Kidney capillary endothelial cell (primary cell): ENCODE measurements at regions not wholly inside any gene's neighbourhood (a gene's known extent, or its start where the extent isn't known, plus 50 kb on each side); places are given as distances from the start of the nearest gene placed in this dataset.
A peak's percentile ranks its signal among the peaks of the same experiment; 100 is the strongest.
"Not testable (repeated sequence)": the region's sequence is repeated elsewhere in the genome, so short reads cannot be mapped to it uniquely, and the experiment has no call there.

Source experiments
- DNase-seq: peaks from one replicate; pipeline ENCODE4 v3.0.0-alpha.2; 2018; ENCODE audit warnings: low spot score

GRCh38 chr15:81819924-81820635 is 225.7 kb downstream of the MEX3B start:
- DNase-seq, result no peak

GRCh38 chr15:81814882-81815455 is 230.8 kb downstream of the MEX3B start:
- DNase-seq, result no peak

GRCh38 chr15:81813215-81813614 is 232.6 kb downstream of the MEX3B start:
- DNase-seq, result no peak

- DNase-seq, result no peak
These were observed 233.4 kb downstream of the MEX3B start for GRCh38 chr15:81812456-81812855.

DNA sequence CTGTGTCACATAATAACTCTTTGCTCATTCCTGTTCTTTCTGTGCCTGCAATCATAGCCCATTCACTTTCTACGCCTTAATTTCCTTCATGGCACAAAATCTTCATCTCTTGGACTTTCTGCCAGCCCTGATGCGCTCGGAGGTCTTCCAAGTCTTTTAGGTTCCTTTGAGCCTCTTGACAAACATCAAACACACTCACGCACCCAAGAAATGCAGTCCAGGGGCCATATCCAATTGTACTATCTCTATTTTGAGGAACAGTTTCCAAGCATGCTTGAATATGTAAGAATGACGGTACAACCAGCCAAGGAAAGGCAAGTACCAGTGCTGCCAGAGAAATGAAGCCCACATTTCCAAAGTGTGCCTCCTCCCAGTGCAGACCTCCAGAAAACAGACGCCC is 234.1 kb downstream of the MEX3B start:
- DNase-seq, result no peak

- DNase-seq, result peak; percentile 34
These were observed 236.3 kb downstream of the MEX3B start for GRCh38 chr15:81809543-81809942.

DNA sequence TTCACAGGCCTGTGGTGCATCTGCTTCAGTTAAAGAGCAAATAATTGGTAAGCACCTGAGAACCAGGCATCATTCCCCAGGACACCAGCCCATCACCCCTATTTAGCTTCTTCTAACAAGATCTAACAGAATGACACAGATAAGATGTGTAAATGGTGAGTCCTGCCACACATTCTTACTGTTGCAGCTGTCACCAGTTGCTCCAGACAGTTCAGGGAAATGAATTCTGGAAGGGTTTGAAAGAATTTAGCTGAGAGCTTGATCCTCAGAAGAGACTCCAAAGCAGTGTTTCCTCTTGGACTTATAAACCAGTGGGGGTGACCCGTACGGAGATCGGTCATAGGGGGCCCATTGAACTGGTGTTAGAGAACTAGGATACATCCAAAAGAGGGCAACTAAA is 238.0 kb downstream of the MEX3B start:
- DNase-seq, result no peak

GRCh38 chr15:81807186-81807585 is 238.6 kb downstream of the MEX3B start:
- DNase-seq, result no peak

- DNase-seq, result no peak
These were observed 249.9 kb downstream of the MEX3B start for GRCh38 chr15:81795899-81796298.

GRCh38 chr15:81792646-81793045 is 253.2 kb downstream of the MEX3B start:
- DNase-seq, result no peak

GRCh38 chr15:81791322-81791721 is 254.5 kb downstream of the MEX3B start:
- DNase-seq, result not testable (repeated sequence)

- no peak for DNase-seq
These were observed 256.4 kb downstream of the MEX3B start for GRCh38 chr15:81789403-81789802.

- no peak for DNase-seq
These were observed 259.0 kb downstream of the MEX3B start for GRCh38 chr15:81786776-81787175.

DNA sequence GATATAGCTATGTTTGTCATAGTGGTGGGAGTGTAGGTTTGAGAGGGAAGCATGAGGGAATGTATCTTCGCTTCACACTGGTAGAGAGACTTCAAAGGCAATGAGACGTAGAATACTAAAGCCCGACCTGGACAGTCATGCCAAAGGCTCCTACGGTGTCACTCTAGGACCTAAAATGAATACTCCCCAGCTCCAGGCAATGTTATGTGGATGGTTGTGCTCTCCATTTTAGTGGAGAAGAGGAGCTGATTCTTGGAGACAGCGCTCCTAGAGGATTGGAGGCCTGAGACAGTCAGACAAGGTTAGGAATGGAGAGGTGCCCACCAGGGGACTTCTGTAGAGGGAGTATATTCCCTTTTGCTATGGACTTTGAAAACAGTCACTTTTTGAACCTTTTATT is 260.1 kb downstream of the MEX3B start:
- DNase-seq, result no peak

DNA sequence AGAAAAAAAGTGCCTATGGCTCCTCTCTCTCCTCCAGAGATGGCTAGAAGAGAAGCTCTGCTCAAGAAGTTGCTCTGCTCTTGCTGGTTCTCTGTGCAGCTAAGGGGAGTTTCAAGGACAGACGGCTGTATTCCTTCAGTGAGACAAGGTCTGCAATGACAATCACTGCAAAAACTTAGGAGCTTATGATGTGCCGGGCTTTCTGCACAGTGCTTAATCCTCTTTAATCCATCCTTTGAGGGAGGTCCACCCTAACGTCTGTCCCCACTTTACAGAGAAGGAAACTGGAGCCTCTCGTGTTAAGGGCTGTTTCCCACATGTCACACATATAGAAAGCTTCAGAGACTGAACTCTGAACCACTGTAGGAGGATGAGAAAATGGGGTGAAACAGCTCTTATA is 260.6 kb downstream of the MEX3B start:
- DNase-seq, result no peak

DNA sequence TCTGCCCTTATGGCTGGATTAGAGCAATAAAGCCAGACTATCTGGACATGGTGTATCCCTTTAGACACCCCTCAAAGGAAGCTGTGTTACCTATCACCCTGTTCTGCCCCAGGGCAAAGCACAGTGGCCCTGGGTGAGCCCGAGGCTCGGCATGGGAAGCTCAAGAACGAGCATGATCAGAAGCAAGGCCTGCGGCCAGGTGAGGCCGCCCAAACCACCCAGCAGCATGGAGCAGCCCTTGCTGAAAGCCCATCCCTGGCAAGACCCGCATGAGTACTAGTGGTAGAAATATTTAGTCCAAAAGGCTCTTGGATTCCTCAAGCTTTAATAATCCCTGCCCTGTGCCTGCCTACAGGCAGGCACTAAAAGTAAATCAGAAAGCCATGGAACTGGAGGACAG is 261.1 kb downstream of the MEX3B start:
- DNase-seq, result no peak

- DNase-seq, result no peak
These were observed 262.2 kb downstream of the MEX3B start for GRCh38 chr15:81783586-81783985.

GRCh38 chr15:81783076-81783475 is 262.7 kb downstream of the MEX3B start:
- no peak for DNase-seq

DNA sequence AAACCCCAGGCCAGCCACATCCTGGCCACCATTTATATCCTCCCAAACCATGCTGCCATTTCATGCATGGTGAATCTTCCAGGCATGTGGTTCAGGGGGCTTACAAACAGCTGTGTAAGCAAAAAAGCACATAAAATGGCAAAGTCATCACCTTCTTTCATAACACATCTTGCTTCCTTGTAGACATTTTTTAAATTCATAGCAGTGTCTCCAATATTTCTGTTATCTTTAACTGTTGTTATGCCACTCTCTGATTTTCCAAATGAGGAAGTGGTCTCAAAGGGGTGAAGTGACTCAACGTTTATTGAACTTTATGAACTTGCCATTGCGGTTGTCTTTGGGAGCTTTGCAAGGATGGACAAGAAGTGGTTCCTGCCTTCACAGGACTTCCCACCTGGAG is 264.4 kb downstream of the MEX3B start:
- no peak for DNase-seq

- DNase-seq, result no peak
These were observed 264.9 kb downstream of the MEX3B start for GRCh38 chr15:81780966-81781365.

DNA sequence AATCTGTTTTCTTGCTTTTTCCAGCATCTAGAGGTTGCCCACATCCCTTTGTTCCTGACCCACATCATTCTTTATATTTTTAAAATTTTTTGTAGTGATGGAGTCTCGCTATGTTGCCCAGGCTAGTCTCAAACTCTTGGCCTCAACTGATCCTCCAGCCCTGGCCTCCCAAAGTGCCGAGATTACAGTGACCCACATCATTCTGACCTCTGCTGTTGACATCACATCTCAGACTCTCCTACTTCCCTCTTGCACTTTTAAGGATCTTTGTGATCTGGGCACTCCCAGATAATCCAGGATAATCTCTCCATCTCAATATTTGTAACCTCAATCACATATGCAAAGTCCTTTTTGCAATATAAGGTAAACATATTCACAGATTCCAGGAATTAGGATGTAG is 266.6 kb downstream of the MEX3B start:
- DNase-seq, result no peak

DNA sequence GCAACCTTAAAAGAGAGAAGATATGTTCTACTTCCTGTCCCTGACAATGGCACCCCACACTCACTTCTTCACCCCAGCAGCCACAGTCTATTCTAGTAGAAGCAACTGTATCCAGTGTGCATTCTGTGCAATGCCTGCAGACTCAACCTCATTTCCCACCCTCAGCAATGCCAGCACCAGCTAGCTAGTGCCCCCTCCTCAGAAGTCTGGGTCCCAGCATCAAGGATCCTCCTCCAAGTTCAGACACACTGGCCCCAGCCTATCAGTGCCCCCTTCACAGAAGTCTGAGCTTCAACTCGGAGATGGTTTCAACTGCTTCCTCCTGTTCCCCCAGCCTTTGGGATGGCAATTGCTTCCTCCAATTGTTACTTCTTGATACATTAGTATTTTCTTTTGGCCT is 268.3 kb downstream of the MEX3B start:
- no peak for DNase-seq

DNA sequence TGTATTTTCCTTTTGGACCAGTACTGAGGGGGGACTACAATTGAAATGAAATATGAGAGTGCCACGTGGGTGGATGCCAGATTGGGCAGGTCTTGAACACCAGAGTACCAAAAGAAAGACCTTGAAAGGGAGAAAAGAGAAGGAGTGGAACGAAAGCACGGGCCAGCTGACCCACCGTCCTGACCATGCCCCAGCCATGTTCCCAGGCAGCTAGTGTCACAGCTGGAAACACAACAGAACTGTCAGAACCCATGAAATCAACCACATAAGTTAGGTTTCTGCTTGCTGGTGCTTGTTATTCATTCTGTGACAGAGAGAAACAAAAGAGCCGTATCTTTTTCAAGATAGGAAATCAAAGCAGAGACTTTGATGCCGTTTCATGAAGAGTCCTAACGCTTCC is 268.8 kb downstream of the MEX3B start:
- no peak for DNase-seq

DNA sequence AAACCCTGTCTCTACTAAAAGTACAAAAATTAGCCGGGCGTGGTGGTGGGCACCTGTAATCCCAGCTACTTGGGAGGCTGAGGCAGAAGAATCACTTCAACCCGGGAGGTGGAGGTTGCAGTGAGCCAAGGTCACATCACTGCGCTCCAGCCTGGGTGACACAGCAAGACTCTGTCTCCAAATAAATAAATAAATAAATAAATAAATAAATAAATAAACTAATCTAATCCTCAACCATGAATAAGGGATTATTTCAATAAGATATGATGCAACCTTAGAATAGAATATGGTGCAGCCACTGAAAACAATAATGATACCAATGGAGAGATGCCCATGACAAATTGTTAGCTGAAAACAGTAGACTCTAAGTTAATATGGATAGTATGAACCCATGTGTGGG is 270.0 kb downstream of the MEX3B start:
- not testable (repeated sequence) for DNase-seq
